Activated gamma-delta T cell treated with anti-CD3 and anti-CD28 coated beads, Interleukin-2, amount 50 U/mL, for 16 hours (primary cell): ENCODE measurements at regions not wholly inside any gene's neighbourhood (a gene's known extent, or its start where the extent isn't known, plus 50 kb on each side); places are given as distances from the start of the nearest gene placed in this dataset.
"Not testable (repeated sequence)": the region's sequence is repeated elsewhere in the genome, so short reads cannot be mapped to it uniquely, and the experiment has no call there.

Experiments
- DNase-seq: peaks from one replicate; pipeline ENCODE4 v3.0.0-alpha.2; 2020; ENCODE audit warnings: low read depth

DNA sequence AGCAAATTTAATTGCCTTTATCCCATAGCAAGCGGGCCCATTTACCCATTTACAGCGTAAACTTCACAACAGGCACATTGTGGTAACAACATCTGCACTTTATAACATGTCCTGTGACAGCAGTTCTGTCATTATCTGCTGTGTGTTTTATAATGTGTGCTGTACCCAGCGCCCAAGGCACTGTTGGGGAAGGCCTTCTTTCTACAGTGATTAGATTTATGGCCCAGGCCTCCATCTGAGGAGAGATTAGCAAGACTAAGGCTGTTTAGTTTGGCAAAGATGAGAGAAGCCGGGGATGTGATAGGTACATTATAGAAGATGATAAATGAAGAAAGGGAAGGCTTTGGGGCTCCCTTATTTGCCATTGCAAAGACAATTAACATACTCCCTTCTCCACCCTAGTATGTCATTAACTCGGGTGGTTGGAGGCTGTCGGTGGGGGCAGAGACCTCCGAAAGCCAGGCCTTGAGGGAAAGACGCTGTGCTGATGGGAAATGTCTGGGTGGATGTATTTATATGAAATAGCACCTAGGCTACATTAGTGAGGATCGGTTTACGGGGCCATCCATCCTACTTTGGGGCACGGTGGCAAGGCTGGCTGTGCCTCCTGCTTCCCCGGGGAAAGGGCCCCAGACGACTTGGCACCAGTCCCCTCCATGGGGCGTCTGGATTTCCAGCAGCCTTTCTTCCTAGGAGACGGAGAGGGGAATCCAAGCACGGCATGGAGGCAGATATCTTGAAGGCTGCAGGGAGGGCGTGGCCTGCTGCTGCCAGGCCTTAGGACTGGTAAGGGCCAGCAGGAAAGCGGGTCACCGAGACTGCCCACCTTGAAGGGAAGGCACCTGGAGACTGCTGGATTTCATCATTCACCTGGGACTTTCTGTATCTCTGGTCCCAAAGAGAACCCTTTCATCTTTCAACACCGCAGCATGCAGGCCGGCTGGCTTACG lies 64.3 kb upstream of the PTCH1 start:
- no peak for DNase-seq

DNA sequence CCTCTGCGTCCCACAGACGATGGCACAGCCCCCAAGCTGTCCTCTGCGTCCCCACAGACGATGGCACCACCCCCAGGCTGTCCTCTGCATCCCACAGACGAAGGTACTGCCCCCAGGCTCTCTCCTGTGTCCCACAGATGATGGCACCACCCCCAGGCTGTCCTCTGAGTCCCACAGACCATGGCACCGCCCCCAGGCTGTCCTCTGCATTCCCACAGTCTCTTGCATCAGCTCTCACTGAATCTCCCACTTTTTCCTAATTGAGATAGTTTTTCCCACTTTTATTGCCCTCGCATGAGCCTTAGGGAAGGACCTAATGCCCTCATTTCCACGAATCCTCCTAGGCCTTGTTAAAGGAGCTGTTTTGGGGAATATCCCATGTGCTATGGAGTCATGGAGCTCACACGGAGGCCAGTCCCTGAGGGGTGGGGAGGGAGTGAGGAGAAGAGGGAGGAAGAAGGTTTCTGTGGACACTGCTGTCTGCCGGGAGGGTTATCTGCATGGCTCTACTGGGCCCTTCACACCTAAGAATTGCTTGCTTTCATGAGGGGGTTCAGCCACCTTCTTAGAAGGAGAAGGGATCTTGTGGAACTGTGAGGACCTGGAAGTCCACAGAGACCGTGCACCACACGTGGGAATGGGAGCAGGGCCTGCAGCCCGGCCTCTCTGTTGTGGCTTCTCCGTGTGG lies 58.2 kb upstream of the PTCH1 start:
- no peak for DNase-seq

DNA sequence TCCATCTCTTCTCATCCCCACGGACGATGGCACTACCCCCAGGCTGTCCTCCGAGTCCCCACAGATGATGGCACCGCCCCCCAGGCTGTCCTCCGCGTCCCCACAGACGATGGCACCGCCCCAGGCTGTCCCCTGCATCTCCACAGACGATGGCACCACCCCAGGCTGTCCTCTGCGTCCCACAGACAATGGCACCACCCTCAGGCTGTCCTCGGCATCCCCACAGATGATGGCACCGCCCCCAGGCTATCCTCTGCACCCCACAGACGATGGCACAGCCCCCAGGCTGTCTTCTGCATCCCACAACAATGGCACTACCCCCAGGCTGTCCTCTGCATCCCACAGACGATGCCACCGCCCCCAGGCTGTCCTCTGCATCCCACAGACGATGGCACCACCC lies 57.4 kb upstream of the PTCH1 start:
- no peak for DNase-seq

DNA sequence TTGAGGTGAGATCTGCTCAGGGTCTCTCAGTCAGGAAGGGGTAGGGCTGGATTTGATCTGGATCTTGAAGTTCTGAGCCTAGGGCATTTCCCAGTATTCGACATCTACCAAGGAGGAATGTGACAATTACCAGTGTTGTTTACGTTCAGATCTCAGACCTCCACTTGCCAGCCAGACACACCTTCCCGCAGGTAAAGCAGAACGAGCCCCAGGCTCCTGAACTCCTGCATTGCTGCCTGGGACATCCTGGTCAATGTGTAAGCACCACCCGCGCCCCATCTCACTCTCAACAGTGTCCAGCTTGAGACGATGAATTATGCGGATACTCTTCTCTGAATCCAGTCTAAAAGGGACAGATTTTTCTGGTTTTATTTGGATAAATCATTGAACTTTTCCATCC lies 56.7 kb upstream of the PTCH1 start:
- DNase-seq = no peak

DNA sequence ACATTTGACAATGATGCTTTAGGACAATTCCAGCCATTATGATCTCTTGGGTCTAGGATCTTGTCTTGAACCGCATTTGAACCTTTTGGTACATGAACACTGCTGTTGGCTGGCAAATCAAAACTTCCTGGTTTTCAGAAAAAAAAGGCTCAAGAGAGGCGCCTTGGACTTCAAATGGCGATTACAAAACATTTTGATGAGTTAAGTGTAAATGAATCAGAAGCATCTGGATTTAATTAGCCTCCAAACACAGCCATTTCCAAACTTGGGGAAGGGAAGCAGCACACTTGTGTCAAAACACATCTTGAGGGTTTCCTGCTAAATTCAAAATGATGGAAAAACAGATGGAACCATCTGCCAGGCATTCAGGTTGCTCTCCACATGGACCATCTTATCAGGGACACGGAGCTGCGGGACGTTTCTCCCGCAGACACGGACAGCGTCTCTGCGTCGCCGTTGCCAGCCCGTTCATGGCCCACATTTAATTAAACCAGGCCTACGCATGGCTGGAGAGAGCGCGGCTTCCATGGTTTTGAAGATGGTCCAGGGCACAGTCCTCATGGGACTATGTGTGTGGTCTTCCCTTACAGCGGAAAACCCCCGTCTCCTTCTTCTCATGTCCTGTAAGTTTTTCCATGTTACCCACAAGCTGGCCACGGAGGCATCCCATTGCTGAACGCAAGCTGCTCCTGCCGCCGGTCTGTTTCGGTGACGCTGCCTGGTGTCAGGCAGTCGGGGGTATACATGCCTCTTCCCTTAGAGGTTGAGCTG lies 55.8 kb upstream of the PTCH1 start:
- DNase-seq = no peak

DNA sequence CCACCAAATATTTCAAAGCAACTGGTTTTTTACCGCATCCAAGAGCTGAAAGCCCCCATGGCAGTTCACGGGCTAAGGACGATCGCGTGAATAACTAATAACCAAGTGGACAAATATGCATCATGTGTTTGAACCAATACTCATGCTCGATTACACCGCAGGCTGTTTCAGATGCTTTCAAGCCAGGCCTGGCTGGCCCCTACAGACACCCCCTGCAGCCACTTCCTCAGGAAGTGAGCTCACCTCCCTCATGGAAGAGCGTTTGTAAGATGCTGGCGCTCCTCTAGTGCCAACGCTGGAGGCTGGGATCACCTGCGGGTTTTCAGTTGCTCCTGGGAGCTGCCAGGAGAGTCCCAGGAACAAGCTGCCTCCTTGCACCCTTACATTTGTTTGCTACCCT lies 53.9 kb upstream of the PTCH1 start:
- DNase-seq = no peak

DNA sequence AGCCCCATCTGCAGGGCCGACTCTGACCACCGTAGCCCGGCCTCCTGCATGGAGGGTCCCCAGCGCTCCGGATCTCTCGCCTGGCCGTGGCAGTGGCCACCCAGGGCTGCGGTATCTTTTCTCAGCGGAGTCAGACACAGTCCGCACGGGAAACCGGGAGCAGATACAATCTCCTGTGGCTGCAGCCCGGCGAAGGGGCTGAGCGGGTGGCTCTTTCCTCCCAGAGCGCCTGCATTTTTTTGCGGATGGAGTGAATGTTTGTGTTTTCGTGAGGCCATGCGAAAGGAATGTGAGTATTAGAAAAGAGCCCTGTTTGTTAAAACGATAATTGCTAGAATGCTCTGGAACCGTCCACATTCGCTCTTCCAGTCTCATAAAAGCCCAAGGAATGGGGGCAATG lies 53.4 kb upstream of the PTCH1 start:
- no peak for DNase-seq

DNA sequence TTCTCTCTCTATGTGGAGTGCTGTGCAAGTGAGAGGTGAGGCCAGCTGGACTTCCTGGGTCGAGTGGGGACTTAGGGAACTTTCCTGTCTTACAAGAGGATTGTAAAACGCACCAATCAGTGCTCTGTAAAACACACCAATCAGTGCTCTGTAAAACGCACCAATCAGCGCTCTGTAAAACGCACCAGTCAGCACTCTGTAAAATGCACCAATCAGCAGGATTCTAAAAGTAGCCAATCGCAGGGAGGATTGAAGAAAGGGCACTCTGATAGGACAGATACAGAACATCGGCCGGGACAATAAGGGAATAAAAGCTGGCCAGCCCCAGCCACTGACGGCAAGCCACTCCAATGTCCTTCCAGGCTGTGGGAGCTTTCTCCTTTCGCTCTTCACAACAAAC lies 52.0 kb upstream of the PTCH1 start:
- not testable (repeated sequence) for DNase-seq
